GM12874 (cell line): ENCODE measurements at regions not wholly inside any gene's neighbourhood (a gene's known extent, or its start where the extent isn't known, plus 50 kb on each side); places are given as distances from the start of the nearest gene placed in this dataset.

Experiments
- TF ChIP-seq, protein P1 (sequence below): IDR thresholded peaks from 2 replicates; pipeline ENCODE4 v1.5.1; 2011; ENCODE audit warnings: low read depth, mild to moderate bottlenecking, control low read depth, low read length, moderate library complexity; ENCODE audit not compliant: insufficient read depth

GRCh38 chr3:99175276-99175812 lies 273.8 kb upstream of the DCBLD2 start:
- TF ChIP-seq, protein P1, sequence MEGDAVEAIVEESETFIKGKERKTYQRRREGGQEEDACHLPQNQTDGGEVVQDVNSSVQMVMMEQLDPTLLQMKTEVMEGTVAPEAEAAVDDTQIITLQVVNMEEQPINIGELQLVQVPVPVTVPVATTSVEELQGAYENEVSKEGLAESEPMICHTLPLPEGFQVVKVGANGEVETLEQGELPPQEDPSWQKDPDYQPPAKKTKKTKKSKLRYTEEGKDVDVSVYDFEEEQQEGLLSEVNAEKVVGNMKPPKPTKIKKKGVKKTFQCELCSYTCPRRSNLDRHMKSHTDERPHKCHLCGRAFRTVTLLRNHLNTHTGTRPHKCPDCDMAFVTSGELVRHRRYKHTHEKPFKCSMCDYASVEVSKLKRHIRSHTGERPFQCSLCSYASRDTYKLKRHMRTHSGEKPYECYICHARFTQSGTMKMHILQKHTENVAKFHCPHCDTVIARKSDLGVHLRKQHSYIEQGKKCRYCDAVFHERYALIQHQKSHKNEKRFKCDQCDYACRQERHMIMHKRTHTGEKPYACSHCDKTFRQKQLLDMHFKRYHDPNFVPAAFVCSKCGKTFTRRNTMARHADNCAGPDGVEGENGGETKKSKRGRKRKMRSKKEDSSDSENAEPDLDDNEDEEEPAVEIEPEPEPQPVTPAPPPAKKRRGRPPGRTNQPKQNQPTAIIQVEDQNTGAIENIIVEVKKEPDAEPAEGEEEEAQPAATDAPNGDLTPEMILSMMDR, result no peak

- TF ChIP-seq, protein P1, result peak; percentile 72
Measured at GRCh38 chr3:99172736-99173657, 271.5 kb upstream of the DCBLD2 start.

GRCh38 chr3:99171800-99172199 lies 270.3 kb upstream of the DCBLD2 start:
- TF ChIP-seq, protein P1, result no peak

- TF ChIP-seq, protein P1, result no peak
Measured at GRCh38 chr3:99170867-99171517, 269.5 kb upstream of the DCBLD2 start.

DNA sequence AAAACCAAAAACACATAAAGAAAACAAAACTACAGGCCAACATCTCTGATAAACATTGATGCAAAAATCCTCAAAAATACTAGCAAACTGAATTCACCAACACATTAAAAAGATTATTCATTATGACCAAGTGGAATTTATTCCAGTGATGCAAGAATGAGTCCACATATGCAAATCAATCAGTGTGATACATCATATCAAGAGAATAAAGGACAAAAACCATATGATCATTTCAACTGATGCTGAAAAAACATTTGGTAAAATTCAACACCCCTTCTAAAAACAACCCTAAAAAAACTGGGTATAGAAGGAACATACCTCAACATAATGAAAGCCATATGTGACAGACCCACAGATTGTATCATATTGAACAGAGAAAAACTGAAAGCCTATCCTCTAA lies 265.6 kb upstream of the DCBLD2 start:
- TF ChIP-seq, protein P1, result no peak

GRCh38 chr3:99163314-99163713 lies 261.8 kb upstream of the DCBLD2 start:
- TF ChIP-seq, protein P1, result no peak

- TF ChIP-seq, protein P1, result no peak
Measured at GRCh38 chr3:99159220-99159762, 257.8 kb upstream of the DCBLD2 start.
